GM21360 (cell line): ENCODE measurements at regions not wholly inside any gene's neighbourhood (a gene's known extent, or its start where the extent isn't known, plus 50 kb on each side); places are given as distances from the start of the nearest gene placed in this dataset.

Experiments used
- ATAC-seq: cut with Tn5 transposase; IDR thresholded peaks from one replicate; pipeline ENCODE4 v1.9.1; 2021; ENCODE audit warnings: mild to moderate bottlenecking, moderate library complexity; ENCODE audit not compliant: unreplicated experiment

- peak; percentile 84 for ATAC-seq
Observed at GRCh38 chr12:19572920-19573558, 133.7 kb downstream of the AEBP2 start.

- no peak for ATAC-seq
Observed at GRCh38 chr12:19573866-19574265, 134.6 kb downstream of the AEBP2 start.

- ATAC-seq: no peak
Observed at GRCh38 chr12:19574601-19575000, 135.3 kb downstream of the AEBP2 start.

- no peak for ATAC-seq
Observed at GRCh38 chr12:19575337-19576243, 136.3 kb downstream of the AEBP2 start.

- no peak for ATAC-seq
Observed at GRCh38 chr12:19576506-19577280, 137.4 kb downstream of the AEBP2 start.

GRCh38 chr12:19577281-19577530 lies 137.9 kb downstream of the AEBP2 start:
- ATAC-seq: no peak

- no peak for ATAC-seq
Observed at GRCh38 chr12:19584732-19585131, 145.4 kb downstream of the AEBP2 start.

GRCh38 chr12:19588951-19589350 lies 149.7 kb downstream of the AEBP2 start:
- ATAC-seq: no peak

- ATAC-seq: no peak
Observed at GRCh38 chr12:19591951-19592350, 152.7 kb downstream of the AEBP2 start.

- no peak for ATAC-seq
Observed at GRCh38 chr12:19596434-19597166, 157.3 kb downstream of the AEBP2 start.

GRCh38 chr12:19597167-19598026 lies 158.1 kb downstream of the AEBP2 start:
- ATAC-seq: no peak

- ATAC-seq: no peak
Observed at GRCh38 chr12:19605720-19606119, 166.4 kb downstream of the AEBP2 start.

- ATAC-seq: no peak
Observed at GRCh38 chr12:19608039-19608438, 168.7 kb downstream of the AEBP2 start.

- no peak for ATAC-seq
Observed at GRCh38 chr12:19613051-19613535, 173.8 kb downstream of the AEBP2 start.

GRCh38 chr12:19614601-19615383 lies 175.5 kb downstream of the AEBP2 start:
- ATAC-seq: no peak

GRCh38 chr12:19615384-19615725 lies 176.1 kb downstream of the AEBP2 start:
- ATAC-seq: no peak

- ATAC-seq: no peak
Observed at GRCh38 chr12:19616781-19617180, 177.5 kb downstream of the AEBP2 start.

- no peak for ATAC-seq
Observed at GRCh38 chr12:19620222-19620621, 180.9 kb downstream of the AEBP2 start.

- ATAC-seq: no peak
Observed at GRCh38 chr12:19623751-19624399, 184.6 kb downstream of the AEBP2 start.
